ENCODE measurements at regions not wholly inside any gene's neighbourhood (a gene's known extent, or its start where the extent isn't known, plus 50 kb on each side); places are given as distances from the start of the nearest gene placed in this dataset.
"Not testable (repeated sequence)": the region's sequence is repeated elsewhere in the genome, so short reads cannot be mapped to it uniquely, and the experiment has no call there.

- no peak for TF ChIP-seq CTCF (conservative IDR thresholded peaks at IDR 0.05)
These were observed 94.6 kb downstream of the IGLL1 start for GRCh38 chr22:23485490-23485889.

GRCh38 chr22:23484651-23485050, 95.4 kb downstream of the IGLL1 start:
- no peak overlapping the region for H3K27ac ChIP-seq
- TF ChIP-seq CTCF (conservative IDR thresholded peaks at IDR 0.05): no peak

More at GRCh38 chr22:23485490-23485889, 94.6 kb downstream of the IGLL1 start:
- H3K27ac ChIP-seq: no peak overlapping the region

- H3K27ac ChIP-seq: no peak overlapping the region
- no peak for TF ChIP-seq CTCF (conservative IDR thresholded peaks at IDR 0.05)
These were observed 98.7 kb downstream of the IGLL1 start for GRCh38 chr22:23481369-23481768.

- no peak overlapping the region for H3K27ac ChIP-seq
- no peak for TF ChIP-seq CTCF (conservative IDR thresholded peaks at IDR 0.05)
These were observed 101.9 kb downstream of the IGLL1 start for GRCh38 chr22:23478175-23478574.

GRCh38 chr22:23474531-23474930, 105.6 kb downstream of the IGLL1 start:
- not testable (repeated sequence) for H3K27ac ChIP-seq

GRCh38 chr22:23473901-23474300, 106.2 kb downstream of the IGLL1 start:
- no peak overlapping the region for H3K27ac ChIP-seq
- TF ChIP-seq CTCF (conservative IDR thresholded peaks at IDR 0.05): no peak

GRCh38 chr22:23472376-23472775, 107.7 kb downstream of the IGLL1 start:
- not testable (repeated sequence) for H3K27ac ChIP-seq

GRCh38 chr22:23471698-23472097, 108.4 kb downstream of the IGLL1 start:
- no peak for TF ChIP-seq CTCF (conservative IDR thresholded peaks at IDR 0.05)
- H3K27ac ChIP-seq: no peak overlapping the region

- H3K27ac ChIP-seq: no peak overlapping the region; the same call in 1 of the 2 replicates
- no peak for TF ChIP-seq CTCF (conservative IDR thresholded peaks at IDR 0.05)
These were observed 109.2 kb downstream of the IGLL1 start for GRCh38 chr22:23470811-23471389.
